ENCODE measurements at regions not wholly inside any gene's neighbourhood (a gene's known extent, or its start where the extent isn't known, plus 50 kb on each side); places are given as distances from the start of the nearest gene placed in this dataset.

GRCh38 chr11:130765951-130766649 lies 150.2 kb downstream of the SNX19 start:
- H3K27me3 ChIP-seq (replicated peaks; ENCODE audit: insufficient read depth), result no peaks in the 10 kb centered on the region
- H3K4me3 ChIP-seq, result no peak overlapping the region
- TF ChIP-seq CTCF (IDR thresholded peaks at IDR 0.05), result no peak
- ATAC-seq (ENCODE audit: insufficient number of reproducible peaks, low FRiP score, low read depth) (no peak), DNase-seq (ENCODE audit: low spot score) (no peak)
- no peaks in the 10 kb centered on the region for H3K9me3 ChIP-seq
- no peak overlapping the region for H3K27ac ChIP-seq
- no peaks in the 10 kb centered on the region for H3K36me3 ChIP-seq
- peaks cover 0 to 12% of the 10 kb centered on the region in 2 donors for H3K4me1 ChIP-seq (ENCODE audit: control insufficient read depth in 1 of 2, low read depth in 2 of 2)

GRCh38 chr11:130766650-130767565 lies 149.4 kb downstream of the SNX19 start:
- H3K4me3 ChIP-seq, result no peak overlapping the region
- H3K27ac ChIP-seq, result no peak overlapping the region
- H3K9me3 ChIP-seq, result no peaks in the 10 kb centered on the region
- no peak for DNase-seq (ENCODE audit: low spot score)
- no peaks in the 10 kb centered on the region for H3K36me3 ChIP-seq
- H3K27me3 ChIP-seq (replicated peaks; ENCODE audit: insufficient read depth), result no peaks in the 10 kb centered on the region
- no peak for ATAC-seq (ENCODE audit: insufficient number of reproducible peaks, low FRiP score, low read depth)
- peaks cover 0 to 16% of the 10 kb centered on the region in 2 donors for H3K4me1 ChIP-seq (ENCODE audit: control insufficient read depth in 1 of 2, low read depth in 2 of 2)
- no peak for TF ChIP-seq CTCF (IDR thresholded peaks at IDR 0.05)

GRCh38 chr11:130769782-130770535 lies 146.3 kb downstream of the SNX19 start:
- ATAC-seq (ENCODE audit: insufficient number of reproducible peaks, low FRiP score, low read depth) (no peak), DNase-seq (ENCODE audit: low spot score) (no peak)
- H3K4me1 ChIP-seq (ENCODE audit: control insufficient read depth in 1 of 2, low read depth in 2 of 2), result peaks cover 0 to 7% of the 10 kb centered on the region in 2 donors
- no peak for TF ChIP-seq CTCF (IDR thresholded peaks at IDR 0.05)
- H3K27me3 ChIP-seq (replicated peaks; ENCODE audit: insufficient read depth), result no peaks in the 10 kb centered on the region
- no peaks in the 10 kb centered on the region for H3K36me3 ChIP-seq
- no peaks in the 10 kb centered on the region for H3K9me3 ChIP-seq
- H3K4me3 ChIP-seq, result no peak overlapping the region
- no peak overlapping the region for H3K27ac ChIP-seq

GRCh38 chr11:130771708-130772107 lies 144.6 kb downstream of the SNX19 start:
- no peak for DNase-seq (ENCODE audit: low spot score)
- Histone ChIP-seq H3K27me3 (replicated peaks; ENCODE audit: insufficient read depth) (no peaks in the 10 kb centered on the region), H3K4me1 (ENCODE audit: control insufficient read depth in 1 of 2, low read depth in 2 of 2) (peaks cover 0 to 7% of the 10 kb centered on the region in 2 donors), H3K27ac (no peak overlapping the region), H3K4me3 (no peak overlapping the region), H3K36me3 (no peaks in the 10 kb centered on the region), H3K9me3 (no peaks in the 10 kb centered on the region)
- ATAC-seq (ENCODE audit: insufficient number of reproducible peaks, low FRiP score, low read depth), result no peak
- no peak for TF ChIP-seq CTCF (IDR thresholded peaks at IDR 0.05)
